ENCODE measurements at regions not wholly inside any gene's neighbourhood (a gene's known extent, or its start where the extent isn't known, plus 50 kb on each side); places are given as distances from the start of the nearest gene placed in this dataset.

GRCh38 chr18:6465281-6465680 is 50.6 kb upstream of the L3MBTL4 start:
- in situ Hi-C loops (cut with MboI; ENCODE audit: low sequenced_read_pairs, unreplicated experiment) = no loop called here
- no peak for TF ChIP-seq CTCF (IDR thresholded peaks at IDR 0.05; ENCODE audit: borderline replicate concordance, control extremely low read depth, extremely low read depth, insufficient read depth, missing control alignments)
- no peak for DNase-seq (ENCODE audit: low spot score)

GRCh38 chr18:6476190-6476589 is 61.5 kb upstream of the L3MBTL4 start:
- in situ Hi-C loops (cut with MboI; ENCODE audit: low sequenced_read_pairs, unreplicated experiment) = no loop called here
- TF ChIP-seq CTCF (IDR thresholded peaks at IDR 0.05; ENCODE audit: borderline replicate concordance, control extremely low read depth, extremely low read depth, insufficient read depth, missing control alignments) = no peak
- no peak for DNase-seq (ENCODE audit: low spot score)

GRCh38 chr18:6476880-6477279 is 62.2 kb upstream of the L3MBTL4 start:
- in situ Hi-C loops (cut with MboI; ENCODE audit: low sequenced_read_pairs, unreplicated experiment) = no loop called here
- TF ChIP-seq CTCF (IDR thresholded peaks at IDR 0.05; ENCODE audit: borderline replicate concordance, control extremely low read depth, extremely low read depth, insufficient read depth, missing control alignments) = no peak
- no peak for DNase-seq (ENCODE audit: low spot score)

GRCh38 chr18:6478121-6478520 is 63.4 kb upstream of the L3MBTL4 start:
- no peak for TF ChIP-seq CTCF (IDR thresholded peaks at IDR 0.05; ENCODE audit: borderline replicate concordance, control extremely low read depth, extremely low read depth, insufficient read depth, missing control alignments)
- in situ Hi-C loops (cut with MboI; ENCODE audit: low sequenced_read_pairs, unreplicated experiment) = no loop called here
- no peak for DNase-seq (ENCODE audit: low spot score)

GRCh38 chr18:6479699-6480098 is 65.0 kb upstream of the L3MBTL4 start:
- TF ChIP-seq CTCF (IDR thresholded peaks at IDR 0.05; ENCODE audit: borderline replicate concordance, control extremely low read depth, extremely low read depth, insufficient read depth, missing control alignments) = no peak
- in situ Hi-C loops (cut with MboI; ENCODE audit: low sequenced_read_pairs, unreplicated experiment) = loop anchor here (10.0 kb wide), 1 partner anchor 605 kb away; no protein-coding TSS in a partner anchor
- DNase-seq (ENCODE audit: low spot score) = no peak

GRCh38 chr18:6482198-6482977 is 67.7 kb upstream of the L3MBTL4 start:
- in situ Hi-C loops (cut with MboI; ENCODE audit: low sequenced_read_pairs, unreplicated experiment) = loop anchor here (10.0 kb wide), 1 partner anchor 608 kb away; no protein-coding TSS in a partner anchor
- peak; percentile 74 for DNase-seq (ENCODE audit: low spot score)

More at GRCh38 chr18:6482198-6482977, 67.7 kb upstream of the L3MBTL4 start:
- peak; percentile 78 for TF ChIP-seq CTCF (IDR thresholded peaks at IDR 0.05; ENCODE audit: borderline replicate concordance, control extremely low read depth, extremely low read depth, insufficient read depth, missing control alignments)
